Caco-2 (cell line): ENCODE measurements at regions not wholly inside any gene's neighbourhood (a gene's known extent, or its start where the extent isn't known, plus 50 kb on each side); places are given as distances from the start of the nearest gene placed in this dataset.

Source experiments
- BruUV-seq: library from RNA; stranded (reverse); fragments of 400-500 nt; replicated peaks from 2 replicates; lab custom pipeline; 2021; lab: Mats Ljungman, UMichigan
- CTCF ChIA-PET: fragments of 300-600 bp; sonication (Branson Sonifier 250); formaldehyde crosslinking; loops from one replicate; lab custom pipeline; 2022; ENCODE audit warnings: antibody characterized with exemption; lab: Charles Lee
- POLR2A ChIA-PET: fragments of 300-600 bp; sonication (Branson Sonifier 250); formaldehyde crosslinking; loops from one replicate; lab custom pipeline; 2022; ENCODE audit warnings: antibody characterized with exemption; lab: Charles Lee
- DNase-seq, 2 experiments: peaks; one replicate each; pipeline versions ENCODE4 v3.0.0 to v3.0.0-alpha.2; 2020 to 2022
- H3K27me3 ChIP-seq: replicated peaks from 2 replicates; pipeline ENCODE4 v1.6.0; 2011; ENCODE audit warnings: low read length; ENCODE audit not compliant: control insufficient read depth, insufficient read depth
- H3K36me3 ChIP-seq: 2 replicates; pipeline ENCODE4 v1.5.1; 2011; ENCODE audit warnings: low read length; ENCODE audit not compliant: control insufficient read depth, insufficient read depth
- H3K4me1 ChIP-seq: fragments of 250-450 bp; sonication (Bioruptor Pico); 2 replicates; pipeline ENCODE4 v1.5.1; 2020; ENCODE audit warnings: mild to moderate bottlenecking
- H3K4me3 ChIP-seq: 2 replicates; pipeline ENCODE4 v1.5.1; 2011; ENCODE audit warnings: low read depth, mild to moderate bottlenecking, control low read depth, low read length
- H3K9me3 ChIP-seq: fragments of 250-450 bp; sonication (Bioruptor Pico); 2 replicates; pipeline ENCODE4 v1.5.1; 2020; ENCODE audit warnings: mild to moderate bottlenecking, moderate library complexity
- H3K27ac Mint-ChIP-seq: one replicate; pipeline ENCODE4 v1.8.0; 2022; ENCODE audit warnings: mixed read lengths; ENCODE audit not compliant: unreplicated experiment
- H3K27me3 Mint-ChIP-seq: one replicate; pipeline ENCODE4 v1.8.0; 2022; ENCODE audit warnings: mixed read lengths; ENCODE audit not compliant: insufficient read depth, unreplicated experiment
- H3K36me3 Mint-ChIP-seq: one replicate; pipeline ENCODE4 v1.8.0; 2022; ENCODE audit warnings: mild to moderate bottlenecking, mixed read lengths; ENCODE audit not compliant: insufficient read depth, unreplicated experiment
- H3K4me1 Mint-ChIP-seq: one replicate; pipeline ENCODE4 v1.8.0; 2022; ENCODE audit warnings: low read depth, mixed read lengths; ENCODE audit not compliant: unreplicated experiment
- H3K4me3 Mint-ChIP-seq: one replicate; pipeline ENCODE4 v1.8.0; 2022; ENCODE audit warnings: mild to moderate bottlenecking, moderate library complexity, mixed read lengths; ENCODE audit not compliant: unreplicated experiment
- H3K9me3 Mint-ChIP-seq: one replicate; pipeline ENCODE4 v1.8.0; 2022; ENCODE audit warnings: mixed read lengths; ENCODE audit not compliant: unreplicated experiment
- CTCF ChIP-seq, 2 experiments: fragments of 200-600 bp in 1 of 2; IDR thresholded peaks; 1 replicate in 1 of 2; 2 replicates in 1 of 2; pipeline versions ENCODE4 v1.5.1 to v1.8.0; 2011 to 2022; ENCODE audit warnings: antibody characterized with exemption in 1 of 2, control low read depth in 1 of 2, inconsistent platforms in 1 of 2, low read depth in 1 of 2, low read length in 1 of 2, mild to moderate bottlenecking in 1 of 2, moderate library complexity in 1 of 2; ENCODE audit not compliant: insufficient read depth in 1 of 2, severe bottlenecking in 1 of 2, unreplicated experiment in 1 of 2
- intact Hi-C: fragments of 100-400 bp; cut with micrococcal nuclease; formaldehyde crosslinking; loops from one replicate; pipeline ENCODE4 v1.10.0; 2022; ENCODE audit not compliant: unreplicated experiment

GRCh38 chr11:129295746-129296145 lies 79.9 kb upstream of the BARX2 start:
- H3K27me3 ChIP-seq: no peaks in the 10 kb centered on the region
- H3K9me3 ChIP-seq: no peaks in the 10 kb centered on the region
- no peak overlapping the region for H3K4me3 ChIP-seq
- H3K36me3 ChIP-seq: no peaks in the 10 kb centered on the region
- Mint-ChIP-seq H3K4me1 (peaks cover 29% of the 10 kb centered on the region), H3K27me3 (no peaks in the 10 kb centered on the region), H3K4me3 (peak overlapping the region; percentile 7), H3K27ac (peak overlapping the region; percentile 69), H3K9me3 (no peaks in the 10 kb centered on the region), H3K36me3 (no peaks in the 10 kb centered on the region)
- peak; percentile 65 for DNase-seq
- no peak for TF ChIP-seq CTCF (IDR thresholded peaks at IDR 0.05; ENCODE audit: insufficient read depth in 1 of 2, low read depth in 1 of 2, low read length in 1 of 2, severe bottlenecking in 1 of 2, unreplicated experiment in 1 of 2)
- ChIA-PET POLR2A (interaction anchor here (1.3 to 1.6 kb wide), 2 partner anchors 16 to 20 kb away, joined by 3 to 6 read pairs; no protein-coding TSS in a partner anchor), CTCF (interaction anchor here (1.0 kb wide), 3 partner anchors 17 to 24 kb away, joined by 3 to 9 read pairs (median 4); no protein-coding TSS in a partner anchor)
- peaks cover 43% of the 10 kb centered on the region for H3K4me1 ChIP-seq
- intact Hi-C loops: loop anchor here (1.0 kb wide), 2 partner anchors 8 to 21 kb away; no protein-coding TSS in a partner anchor
- BruUV-seq: no TSS peak

- Mint-ChIP-seq H3K9me3 (no peaks in the 10 kb centered on the region), H3K36me3 (no peaks in the 10 kb centered on the region), H3K4me3 (no peak overlapping the region), H3K27ac (no peak overlapping the region), H3K27me3 (no peaks in the 10 kb centered on the region), H3K4me1 (peaks cover 59% of the 10 kb centered on the region)
- no peak for TF ChIP-seq CTCF (IDR thresholded peaks at IDR 0.05; ENCODE audit: insufficient read depth in 1 of 2, low read depth in 1 of 2, low read length in 1 of 2, severe bottlenecking in 1 of 2, unreplicated experiment in 1 of 2)
- H3K4me3 ChIP-seq: no peak overlapping the region
- no peaks in the 10 kb centered on the region for H3K27me3 ChIP-seq
- POLR2A ChIA-PET: no interaction called here
- peaks cover 70% of the 10 kb centered on the region for H3K4me1 ChIP-seq
- H3K9me3 ChIP-seq: no peaks in the 10 kb centered on the region
- no TSS peak for BruUV-seq
- no peak for DNase-seq
- intact Hi-C loops: no loop called here
- no peaks in the 10 kb centered on the region for H3K36me3 ChIP-seq
- CTCF ChIA-PET: no interaction called here
Measured at GRCh38 chr11:129292771-129293170, 82.9 kb upstream of the BARX2 start.

GRCh38 chr11:129292092-129292491 lies 83.6 kb upstream of the BARX2 start:
- H3K27ac Mint-ChIP-seq: no peak overlapping the region
- CTCF ChIA-PET: interaction anchor here (1.5 kb wide), 1 partner anchor 23 kb away, joined by 5 read pairs; no protein-coding TSS in a partner anchor
- POLR2A ChIA-PET: no interaction called here
- no peaks in the 10 kb centered on the region for H3K36me3 Mint-ChIP-seq
- no peaks in the 10 kb centered on the region for H3K36me3 ChIP-seq
- H3K27me3 Mint-ChIP-seq: no peaks in the 10 kb centered on the region
- no peaks in the 10 kb centered on the region for H3K9me3 Mint-ChIP-seq
- DNase-seq: no peak
- no TSS peak for BruUV-seq
- no peaks in the 10 kb centered on the region for H3K9me3 ChIP-seq
- peaks cover 73% of the 10 kb centered on the region for H3K4me1 ChIP-seq
- intact Hi-C loops: no loop called here
- no peaks in the 10 kb centered on the region for H3K27me3 ChIP-seq
- no peak for TF ChIP-seq CTCF (IDR thresholded peaks at IDR 0.05; ENCODE audit: insufficient read depth in 1 of 2, low read depth in 1 of 2, low read length in 1 of 2, severe bottlenecking in 1 of 2, unreplicated experiment in 1 of 2)
- H3K4me3 Mint-ChIP-seq: no peak overlapping the region
- H3K4me3 ChIP-seq: no peak overlapping the region
- peaks cover 65% of the 10 kb centered on the region for H3K4me1 Mint-ChIP-seq
